ENCODE measurements at regions not wholly inside any gene's neighbourhood (a gene's known extent, or its start where the extent isn't known, plus 50 kb on each side); places are given as distances from the start of the nearest gene placed in this dataset.

GRCh38 chr7:17713584-17713983 lies 226.7 kb downstream of the SNX13 start:
- Mint-ChIP-seq H3K4me3 (no peak overlapping the region), H3K36me3 (no peaks in the 10 kb centered on the region), H3K4me1 (no peaks in the 10 kb centered on the region)

GRCh38 chr7:17716816-17717215 lies 223.5 kb downstream of the SNX13 start:
- Mint-ChIP-seq H3K9me3 (no peaks in the 10 kb centered on the region), H3K4me3 (no peak overlapping the region), H3K36me3 (no peaks in the 10 kb centered on the region), H3K27ac (no peak overlapping the region), H3K4me1 (no peaks in the 10 kb centered on the region), H3K27me3 (ENCODE audit: low read depth in 3 of 3) (no peaks in the 10 kb centered on the region)
- no peak for DNase-seq

More at GRCh38 chr7:17713584-17713983, 226.7 kb downstream of the SNX13 start:
- no peak overlapping the region for H3K27ac Mint-ChIP-seq
- no peak for DNase-seq
- no peaks in the 10 kb centered on the region for H3K9me3 Mint-ChIP-seq
- peaks cover 0 to 3% (median 0%) of the 10 kb centered on the region in 3 donors for H3K27me3 Mint-ChIP-seq (ENCODE audit: low read depth in 3 of 3)

- no peak overlapping the region for H3K4me3 Mint-ChIP-seq
- no peak overlapping the region for H3K27ac Mint-ChIP-seq
- H3K9me3 Mint-ChIP-seq, result no peaks in the 10 kb centered on the region
- H3K36me3 Mint-ChIP-seq, result no peaks in the 10 kb centered on the region
- DNase-seq, result no peak
- H3K4me1 Mint-ChIP-seq, result no peaks in the 10 kb centered on the region
- peaks cover 0 to 3% (median 1%) of the 10 kb centered on the region in 3 donors for H3K27me3 Mint-ChIP-seq (ENCODE audit: low read depth in 3 of 3)
Measured at GRCh38 chr7:17719998-17720397, 220.3 kb downstream of the SNX13 start.

DNA sequence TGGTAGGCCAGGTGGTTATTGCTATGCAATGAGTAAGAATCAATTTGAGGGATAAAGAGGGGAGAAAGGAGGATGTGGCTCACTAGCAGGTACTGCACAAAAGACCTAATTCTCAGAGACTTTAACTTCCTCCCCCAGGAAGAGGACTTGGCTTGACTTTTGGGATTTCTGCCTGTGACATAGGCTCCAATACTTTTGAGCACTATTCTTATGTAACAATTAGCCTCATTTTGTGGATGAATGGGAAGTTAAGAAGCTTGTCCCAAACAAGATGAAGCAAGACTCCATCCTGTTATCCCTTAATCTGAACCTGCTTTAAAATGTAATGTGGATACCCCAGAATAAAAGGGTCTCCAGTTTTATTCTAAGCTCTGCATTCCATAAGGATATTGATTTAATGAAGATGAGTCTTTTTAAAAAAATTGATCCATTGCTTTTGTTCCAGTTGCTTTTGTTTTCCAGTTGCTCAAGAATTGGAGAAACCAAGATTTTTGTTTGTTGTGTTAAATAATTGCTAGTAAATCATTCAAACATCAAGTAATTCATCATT lies 218.5 kb downstream of the SNX13 start:
- Mint-ChIP-seq H3K27ac (no peak overlapping the region), H3K36me3 (no peaks in the 10 kb centered on the region), H3K4me3 (no peak overlapping the region), H3K9me3 (no peaks in the 10 kb centered on the region), H3K27me3 (ENCODE audit: low read depth in 3 of 3) (peaks cover 0 to 6% (median 3%) of the 10 kb centered on the region in 3 donors), H3K4me1 (no peaks in the 10 kb centered on the region)
- no peak for DNase-seq

DNA sequence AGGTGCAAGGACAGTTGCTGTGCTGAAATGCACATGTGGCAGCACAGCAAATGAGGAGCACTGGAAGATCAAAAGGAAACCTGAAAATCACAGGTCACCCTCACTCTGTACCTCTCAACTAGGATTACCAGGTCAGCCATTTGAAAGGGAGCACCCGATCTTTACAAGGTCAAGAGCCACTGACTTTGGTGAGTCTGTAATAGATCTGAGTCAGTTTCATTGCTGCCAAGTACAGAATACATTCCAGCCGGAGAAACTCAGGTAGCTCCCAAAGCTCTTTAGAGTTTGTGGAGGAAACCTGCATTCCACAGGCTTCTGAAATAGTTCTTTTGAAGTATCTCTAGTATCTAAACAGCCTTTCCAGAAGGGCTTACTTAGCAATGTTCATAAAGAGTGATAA lies 217.5 kb downstream of the SNX13 start:
- Mint-ChIP-seq H3K9me3 (no peaks in the 10 kb centered on the region), H3K27ac (no peak overlapping the region), H3K4me3 (no peak overlapping the region), H3K36me3 (no peaks in the 10 kb centered on the region), H3K4me1 (no peaks in the 10 kb centered on the region), H3K27me3 (ENCODE audit: low read depth in 3 of 3) (peaks cover 0 to 6% (median 3%) of the 10 kb centered on the region in 3 donors)
- no peak for DNase-seq

DNA sequence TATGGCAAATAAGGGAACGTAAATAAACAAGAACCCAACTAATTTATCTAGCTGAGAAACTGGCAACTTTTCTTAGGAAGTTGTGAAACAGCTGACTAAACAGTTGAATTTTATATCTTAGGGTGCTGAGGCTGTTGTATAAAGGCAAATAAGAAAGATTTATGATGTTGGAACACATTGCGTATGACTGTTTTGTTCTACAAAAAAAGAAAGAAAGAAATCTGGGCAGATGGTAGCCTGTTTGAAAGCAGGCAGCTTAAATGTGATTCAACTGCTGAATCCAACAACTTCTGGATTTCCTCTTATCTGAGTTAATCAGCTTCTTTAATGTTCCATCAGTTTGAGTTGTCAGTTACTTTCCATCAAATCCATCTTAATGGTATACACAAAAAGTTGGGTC lies 214.5 kb downstream of the SNX13 start:
- H3K4me1 Mint-ChIP-seq, result no peaks in the 10 kb centered on the region
- no peaks in the 10 kb centered on the region for H3K9me3 Mint-ChIP-seq
- H3K27ac Mint-ChIP-seq, result no peak overlapping the region
- DNase-seq, result no peak
- peaks cover 0 to 6% (median 6%) of the 10 kb centered on the region in 3 donors for H3K27me3 Mint-ChIP-seq (ENCODE audit: low read depth in 3 of 3)
- no peaks in the 10 kb centered on the region for H3K36me3 Mint-ChIP-seq
- no peak overlapping the region for H3K4me3 Mint-ChIP-seq

DNA sequence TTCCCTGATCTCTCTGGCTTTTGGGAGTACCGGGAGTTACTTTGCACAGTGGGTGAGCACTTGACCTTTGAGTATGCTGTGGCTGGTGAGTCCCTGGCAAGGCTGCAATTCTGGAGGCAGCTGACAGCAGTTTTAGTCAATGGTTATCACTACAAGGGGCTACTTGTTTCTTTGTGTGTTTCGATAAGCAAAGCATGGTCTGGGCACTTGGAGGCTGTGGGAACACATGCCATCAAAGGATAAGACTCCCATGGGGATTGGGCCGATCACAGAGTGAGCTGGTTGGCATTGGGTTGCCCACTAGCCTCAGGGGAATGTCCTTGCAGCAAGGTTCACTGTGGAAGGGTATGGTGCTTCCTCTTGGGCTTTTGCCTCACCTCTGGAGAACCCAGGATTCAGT lies 208.2 kb downstream of the SNX13 start:
- Mint-ChIP-seq H3K36me3 (peaks cover 0 to 5% (median 3%) of the 10 kb centered on the region in 3 donors), H3K4me1 (no peaks in the 10 kb centered on the region), H3K27me3 (ENCODE audit: low read depth in 3 of 3) (peaks cover 2 to 5% (median 4%) of the 10 kb centered on the region in 3 donors), H3K9me3 (peaks cover 0 to 26% (median 9%) of the 10 kb centered on the region in 6 donors), H3K4me3 (no peak overlapping the region), H3K27ac (no peak overlapping the region)
- no peak for DNase-seq

All from immature natural killer cell (primary cell).